ENCODE measurements at regions not wholly inside any gene's neighbourhood (a gene's known extent, or its start where the extent isn't known, plus 50 kb on each side); places are given as distances from the start of the nearest gene placed in this dataset.

DNA sequence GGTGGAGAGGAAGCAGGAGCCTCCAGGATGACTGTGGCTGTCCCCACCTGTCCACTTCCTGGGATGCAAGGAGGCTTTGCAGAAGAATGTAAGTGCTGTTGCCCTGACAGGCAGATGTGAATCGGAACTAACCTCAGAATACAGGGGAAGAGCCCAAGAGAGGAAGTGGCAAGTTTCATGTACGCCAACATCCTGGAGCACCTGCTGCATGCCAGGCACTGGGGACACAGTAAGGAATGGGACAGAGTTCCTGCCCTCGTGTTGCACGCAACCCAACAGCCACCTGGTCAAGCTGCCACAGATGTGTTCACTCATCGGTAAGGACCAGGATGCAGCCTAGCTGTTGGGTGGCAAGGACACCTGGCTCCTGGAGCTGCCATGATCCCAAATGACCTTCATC is 98.6 kb upstream of the RPL38 start:
- no peak for TF ChIP-seq POLR2A (IDR thresholded peaks at IDR 0.05; ENCODE audit: borderline replicate concordance, extremely low read depth, insufficient read depth, insufficient read length)
- no peak for TF ChIP-seq EZH2 (IDR thresholded peaks at IDR 0.05)
- TF ChIP-seq RAD21 (IDR thresholded peaks at IDR 0.05; ENCODE audit: low read depth), result no peak
- TF ChIP-seq, protein P1, sequence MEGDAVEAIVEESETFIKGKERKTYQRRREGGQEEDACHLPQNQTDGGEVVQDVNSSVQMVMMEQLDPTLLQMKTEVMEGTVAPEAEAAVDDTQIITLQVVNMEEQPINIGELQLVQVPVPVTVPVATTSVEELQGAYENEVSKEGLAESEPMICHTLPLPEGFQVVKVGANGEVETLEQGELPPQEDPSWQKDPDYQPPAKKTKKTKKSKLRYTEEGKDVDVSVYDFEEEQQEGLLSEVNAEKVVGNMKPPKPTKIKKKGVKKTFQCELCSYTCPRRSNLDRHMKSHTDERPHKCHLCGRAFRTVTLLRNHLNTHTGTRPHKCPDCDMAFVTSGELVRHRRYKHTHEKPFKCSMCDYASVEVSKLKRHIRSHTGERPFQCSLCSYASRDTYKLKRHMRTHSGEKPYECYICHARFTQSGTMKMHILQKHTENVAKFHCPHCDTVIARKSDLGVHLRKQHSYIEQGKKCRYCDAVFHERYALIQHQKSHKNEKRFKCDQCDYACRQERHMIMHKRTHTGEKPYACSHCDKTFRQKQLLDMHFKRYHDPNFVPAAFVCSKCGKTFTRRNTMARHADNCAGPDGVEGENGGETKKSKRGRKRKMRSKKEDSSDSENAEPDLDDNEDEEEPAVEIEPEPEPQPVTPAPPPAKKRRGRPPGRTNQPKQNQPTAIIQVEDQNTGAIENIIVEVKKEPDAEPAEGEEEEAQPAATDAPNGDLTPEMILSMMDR (IDR thresholded peaks at IDR 0.05 in 2 of 3, conservative IDR thresholded peaks at IDR 0.05 in 1 of 3; ENCODE audit: borderline replicate concordance in 1 of 3, insufficient read depth in 1 of 3, low read depth in 2 of 3, low read length in 2 of 3), result no peak
- TF ChIP-seq JUND (IDR thresholded peaks at IDR 0.05), result no peak
- TF ChIP-seq CEBPB (IDR thresholded peaks at IDR 0.05; ENCODE audit: low read depth), result no peak
- TF ChIP-seq TCF7L2 (IDR thresholded peaks at IDR 0.05; ENCODE audit: borderline replicate concordance, extremely low read depth, insufficient read depth, insufficient read length), result no peak

All from HCT116 (cell line).